GM23338 (cell line): ENCODE measurements at regions not wholly inside any gene's neighbourhood (a gene's known extent, or its start where the extent isn't known, plus 50 kb on each side); places are given as distances from the start of the nearest gene placed in this dataset.

Experiments used
- ATAC-seq: fragments of 200-7000 bp; cut with Tn5 transposase; 3 replicates; pipeline ENCODE4 v1.9.1; 2020
- DNase-seq: peaks from one replicate; pipeline ENCODE4 v3.0.0-alpha.2; 2015; ENCODE audit warnings: low spot score
- H2AFZ ChIP-seq: fragments of 200-600 bp; sonication (generic); 2 replicates; pipeline ENCODE4 v1.8.0; 2016; ENCODE audit warnings: antibody characterized with exemption, mild to moderate bottlenecking, moderate library complexity
- H3F3A ChIP-seq: fragments of 200-600 bp; sonication (generic); replicated peaks from 2 replicates; pipeline ENCODE4 v1.8.0; 2017; ENCODE audit warnings: antibody characterized with exemption, mixed run types, low read depth
- H3K27ac ChIP-seq: fragments of 200-600 bp; sonication (generic); 2 replicates; pipeline ENCODE4 v1.6.1; 2016; ENCODE audit warnings: low read depth
- H3K27me3 ChIP-seq: fragments of 200-600 bp; sonication (generic); 2 replicates; pipeline ENCODE4 v1.8.0; 2016; ENCODE audit warnings: mild to moderate bottlenecking, mixed run types, moderate library complexity; ENCODE audit not compliant: insufficient read depth
- H3K36me3 ChIP-seq: fragments of 200-600 bp; sonication (generic); 2 replicates; pipeline ENCODE4 v1.8.0; 2016; ENCODE audit warnings: mild to moderate bottlenecking; ENCODE audit not compliant: insufficient read depth
- H3K4me1 ChIP-seq: fragments of 200-600 bp; sonication (generic); 2 replicates; pipeline ENCODE4 v1.8.0; 2016; ENCODE audit warnings: mild to moderate bottlenecking, moderate library complexity; ENCODE audit not compliant: insufficient read depth
- H3K4me2 ChIP-seq: fragments of 200-600 bp; sonication (generic); 2 replicates; pipeline ENCODE4 v1.7.1; 2017; ENCODE audit warnings: mixed run types
- H3K4me3 ChIP-seq: fragments of 200-600 bp; sonication (generic); 2 replicates; pipeline ENCODE4 v1.6.1; 2016; ENCODE audit warnings: mixed run types
- H3K79me2 ChIP-seq: fragments of 200-600 bp; sonication (generic); replicated peaks from 2 replicates; pipeline ENCODE4 v1.8.0; 2017; ENCODE audit warnings: mild to moderate bottlenecking; ENCODE audit not compliant: insufficient read depth
- H3K9me2 ChIP-seq: fragments of 200-600 bp; sonication (generic); 2 replicates; pipeline ENCODE4 v1.8.0; 2017; ENCODE audit not compliant: insufficient read depth
- H4K20me1 ChIP-seq: fragments of 200-600 bp; sonication (generic); replicated peaks from 2 replicates; pipeline ENCODE4 v1.8.0; 2017; ENCODE audit warnings: mild to moderate bottlenecking; ENCODE audit not compliant: insufficient read depth
- H3K27ac Mint-ChIP-seq: 2 replicates; pipeline ENCODE4 v1.8.0; 2020; ENCODE audit warnings: inconsistent platforms, mild to moderate bottlenecking, moderate library complexity, mixed read lengths
- H3K27me3 Mint-ChIP-seq: 3 replicates; pipeline ENCODE4 v1.8.0; 2022; ENCODE audit warnings: low read depth, mild to moderate bottlenecking, moderate library complexity, mixed read lengths, inconsistent platforms; ENCODE audit not compliant: insufficient read depth, poor library complexity
- H3K36me3 Mint-ChIP-seq: 3 replicates; pipeline ENCODE4 v1.8.0; 2021; ENCODE audit warnings: low read depth, mild to moderate bottlenecking, inconsistent platforms, moderate library complexity, mixed read lengths
- H3K4me1 Mint-ChIP-seq: 3 replicates; pipeline ENCODE4 v1.8.0; 2020; ENCODE audit warnings: mild to moderate bottlenecking, inconsistent platforms, mixed read lengths
- H3K4me3 Mint-ChIP-seq: 3 replicates; pipeline ENCODE4 v1.8.0; 2021; ENCODE audit warnings: moderate library complexity, mild to moderate bottlenecking, inconsistent platforms, mixed read lengths
- H3K9me3 Mint-ChIP-seq: 3 replicates; pipeline ENCODE4 v1.8.0; 2020; ENCODE audit warnings: moderate library complexity, mild to moderate bottlenecking, inconsistent platforms, mixed read lengths
- CREB1 ChIP-seq: fragments of 250-450 bp; sonication (Bioruptor Pico); IDR thresholded peaks from 2 replicates; pipeline ENCODE4 v1.5.0; 2020; ENCODE audit warnings: low read depth, mild to moderate bottlenecking, moderate library complexity
- EZH2 ChIP-seq: fragments of 200-600 bp; sonication (generic); IDR thresholded peaks from one replicate; pipeline ENCODE4 v1.8.0; 2017; ENCODE audit warnings: antibody characterized with exemption, mild to moderate bottlenecking, low read depth; ENCODE audit not compliant: unreplicated experiment
- REST ChIP-seq: IDR thresholded peaks from one replicate; pipeline ENCODE4 v1.6.1; 2018; ENCODE audit warnings: antibody characterized with exemption; ENCODE audit not compliant: unreplicated experiment
- STAT1 ChIP-seq: IDR thresholded peaks from one replicate; pipeline ENCODE4 v1.6.1; 2016; ENCODE audit warnings: antibody characterized with exemption; ENCODE audit not compliant: unreplicated experiment
- ZNF114 ChIP-seq: fragments of 250-450 bp; sonication (Bioruptor Pico); IDR thresholded peaks from 2 replicates; pipeline ENCODE4 v1.5.0; 2020; ENCODE audit warnings: mild to moderate bottlenecking, moderate library complexity
- ZNF331 ChIP-seq: fragments of 250-450 bp; sonication (Bioruptor Pico); IDR thresholded peaks from 2 replicates; pipeline ENCODE4 v1.5.0; 2020; ENCODE audit warnings: low read depth, mild to moderate bottlenecking, moderate library complexity
- ZNF462 ChIP-seq: fragments of 250-450 bp; sonication (Bioruptor Pico); IDR thresholded peaks from 2 replicates; pipeline ENCODE4 v1.5.0; 2020; ENCODE audit warnings: mild to moderate bottlenecking, moderate library complexity

GRCh38 chr3:127438951-127439350 is 151.1 kb upstream of the PRR20G start (continued):
- no peak for TF ChIP-seq ZNF462 (CRISPR knock-in tag)
- TF ChIP-seq STAT1, result no peak
- no peak for TF ChIP-seq EZH2
- no peak for TF ChIP-seq ZNF331

GRCh38 chr3:127438371-127438770 is 150.5 kb upstream of the PRR20G start:
- Mint-ChIP-seq H3K36me3 (no peaks in the 10 kb centered on the region), H3K9me3 (no peaks in the 10 kb centered on the region; the same call in 2 of the 3 replicates), H3K4me1 (peaks cover 7% of the 10 kb centered on the region), H3K27ac (no peak overlapping the region), H3K4me3 (no peak overlapping the region), H3K27me3 (peaks cover 3% of the 10 kb centered on the region)
- H3K4me3 ChIP-seq, result no peak overlapping the region
- H3K27ac ChIP-seq, result no peak overlapping the region
- H3F3A ChIP-seq, result no peaks in the 10 kb centered on the region
- no peaks in the 10 kb centered on the region for H3K9me2 ChIP-seq
- ATAC-seq, result no peak
- no peak for DNase-seq
- no peaks in the 10 kb centered on the region for H4K20me1 ChIP-seq
- no peak overlapping the region for H3K4me2 ChIP-seq
- H2AFZ ChIP-seq, result no peak overlapping the region
- H3K79me2 ChIP-seq, result no peaks in the 10 kb centered on the region
- H3K36me3 ChIP-seq, result no peaks in the 10 kb centered on the region
- H3K4me1 ChIP-seq, result peaks cover 11% of the 10 kb centered on the region
- no peaks in the 10 kb centered on the region for H3K27me3 ChIP-seq
- TF ChIP-seq ZNF114 (no peak), STAT1 (no peak), ZNF462 (CRISPR knock-in tag) (no peak), REST (no peak), CREB1 (CRISPR knock-in tag) (no peak)
